SHP77 (cell line): ENCODE measurements at regions not wholly inside any gene's neighbourhood (a gene's known extent, or its start where the extent isn't known, plus 50 kb on each side); places are given as distances from the start of the nearest gene placed in this dataset.
A peak's percentile ranks its signal among the peaks of the same experiment; 100 is the strongest.
"Not testable (repeated sequence)": the region's sequence is repeated elsewhere in the genome, so short reads cannot be mapped to it uniquely, and the experiment has no call there.

ENCODE experiments used
- DNase-seq, 2 experiments: peaks; one replicate each; lab custom pipeline; 2025; lab: John Stamatoyannopoulos, UW

DNA sequence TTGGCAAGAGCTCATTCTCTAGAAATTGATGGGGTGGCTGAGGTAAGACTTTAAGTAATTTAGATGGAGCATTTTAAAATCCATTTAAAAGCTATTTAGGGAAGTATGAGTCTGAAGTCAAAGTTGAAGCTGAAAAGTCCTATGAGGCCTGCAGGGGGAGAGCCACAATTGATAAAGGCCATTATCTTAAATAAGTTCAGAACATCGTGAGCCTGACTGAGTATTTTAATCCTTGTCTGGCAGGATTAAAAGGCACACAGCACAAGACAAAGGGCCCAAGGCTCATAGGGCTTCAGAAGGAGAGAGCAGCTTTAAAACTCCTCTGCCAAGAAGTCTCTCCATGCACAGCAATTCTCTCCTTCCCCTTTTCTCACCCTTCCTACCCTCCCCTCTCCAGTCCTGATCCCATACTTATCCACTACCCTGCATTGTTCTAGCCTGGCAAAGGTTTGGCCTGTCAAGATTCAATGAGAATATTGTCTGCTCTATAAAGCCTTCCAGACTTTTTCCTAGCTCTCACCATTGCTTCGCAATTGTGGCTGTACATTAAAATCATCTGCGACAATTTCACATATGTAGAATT is 1312.9 kb downstream of the FAM181B start:
- no peak for DNase-seq

- DNase-seq = no peak
Measured at GRCh38 chr11:81397316-81397715, 1336.3 kb downstream of the FAM181B start.

DNA sequence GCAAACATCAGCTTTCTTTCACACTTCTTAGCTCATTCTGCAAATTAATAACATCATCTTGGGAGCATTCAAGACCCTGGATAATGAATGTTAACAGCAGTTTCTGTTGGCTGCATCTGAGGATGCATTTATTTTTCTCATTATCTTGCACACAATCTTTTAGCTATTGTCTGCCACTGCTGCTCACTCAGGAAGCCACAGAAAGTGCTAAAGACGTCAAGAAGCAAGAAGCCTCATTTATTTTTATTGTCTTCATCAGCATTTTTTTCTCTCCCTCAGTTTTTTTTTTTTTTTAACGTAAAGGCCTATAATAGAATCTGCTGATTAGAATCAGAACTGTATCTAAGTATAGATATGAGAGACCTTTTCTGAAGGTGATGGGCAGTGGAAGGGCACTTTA is 1339.4 kb downstream of the FAM181B start:
- no peak for DNase-seq

DNA sequence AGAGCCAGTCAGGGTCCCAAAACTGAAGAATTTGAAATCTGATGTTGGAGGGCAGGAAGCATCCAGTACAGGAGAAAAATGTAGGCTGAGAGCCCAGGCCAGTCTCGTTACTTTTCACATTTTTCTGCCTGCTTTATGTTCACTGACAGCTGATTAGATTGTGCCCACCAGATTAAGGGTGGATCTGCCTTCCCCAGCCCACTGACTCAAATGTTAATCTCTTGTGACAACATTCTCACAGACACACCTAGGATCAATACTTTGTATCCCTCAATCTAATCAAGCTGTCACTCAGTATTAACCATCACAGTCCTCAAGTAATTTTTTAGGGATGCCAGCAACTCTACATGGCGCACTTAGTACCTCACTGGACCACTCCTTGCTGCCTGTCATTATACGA is 1345.3 kb downstream of the FAM181B start:
- DNase-seq = no peak

GRCh38 chr11:81380395-81380794 is 1353.3 kb downstream of the FAM181B start:
- DNase-seq = peak in 1 of 2 experiments; percentile 1

DNA sequence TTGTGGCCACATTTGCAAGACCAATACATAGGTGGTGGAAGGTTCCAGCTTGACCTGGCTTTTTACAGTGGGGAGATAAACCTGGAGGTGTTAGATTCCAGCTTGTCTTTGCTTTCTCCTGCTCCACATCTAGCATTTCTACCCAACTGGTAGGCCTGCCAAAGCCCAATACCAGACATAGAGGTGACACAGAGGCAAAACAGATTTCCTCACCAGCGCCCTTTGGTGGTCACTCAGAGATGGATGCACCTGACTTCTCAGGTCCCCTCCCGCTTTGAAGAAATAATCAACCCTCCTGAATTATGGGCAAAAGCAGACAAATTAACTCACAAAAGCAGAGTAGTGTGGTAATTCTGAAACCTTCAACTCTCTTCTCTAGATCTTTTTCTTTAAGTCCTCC is 1356.2 kb downstream of the FAM181B start:
- DNase-seq = no peak

GRCh38 chr11:81373986-81374385 is 1359.7 kb downstream of the FAM181B start:
- DNase-seq = no peak

GRCh38 chr11:81368192-81368591 is 1365.5 kb downstream of the FAM181B start:
- no peak for DNase-seq

DNA sequence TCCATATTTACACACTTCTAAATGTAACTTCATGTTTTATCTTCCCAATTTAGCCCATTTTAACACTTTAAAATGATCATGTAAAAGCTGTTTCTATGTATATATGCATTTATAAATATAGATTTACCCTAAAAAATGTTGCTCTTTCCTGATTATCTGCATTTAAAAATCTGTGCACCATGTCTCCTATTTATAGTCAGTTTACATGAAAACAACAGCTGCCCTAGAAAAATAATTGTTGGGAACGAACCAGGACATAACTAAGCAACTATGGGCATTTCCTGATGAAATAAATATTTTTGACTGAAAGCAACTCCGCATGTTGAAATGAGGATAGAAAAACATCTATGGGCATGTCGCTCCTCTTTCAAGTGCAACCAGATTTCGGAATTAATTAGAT is 1368.2 kb downstream of the FAM181B start:
- no peak for DNase-seq

- DNase-seq = no peak
Measured at GRCh38 chr11:81359476-81359875, 1374.2 kb downstream of the FAM181B start.

GRCh38 chr11:81345609-81346008 is 1388.1 kb downstream of the FAM181B start:
- DNase-seq = no peak

- no peak for DNase-seq
Measured at GRCh38 chr11:81342966-81343365, 1390.7 kb downstream of the FAM181B start.

GRCh38 chr11:81340225-81340624 is 1393.4 kb downstream of the FAM181B start:
- no peak for DNase-seq

DNA sequence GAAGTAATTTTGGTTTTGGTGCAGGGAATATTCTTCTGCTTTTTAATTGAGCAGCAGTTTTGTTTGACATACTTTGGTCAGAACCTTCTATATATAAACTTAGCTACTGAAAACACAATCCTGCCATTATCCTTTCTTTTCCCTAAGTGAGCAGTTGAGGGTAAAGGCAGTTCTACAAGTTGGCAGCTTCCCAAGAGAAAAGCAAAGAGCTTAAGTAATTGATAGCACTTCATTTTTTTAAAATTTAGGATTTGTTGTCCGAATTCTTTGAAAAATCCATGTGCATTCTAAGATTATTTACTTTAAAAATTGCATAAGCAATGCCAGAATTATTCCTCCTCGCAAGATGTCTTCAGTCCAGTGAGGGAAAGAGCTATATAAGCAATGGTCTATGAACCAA is 1394.1 kb downstream of the FAM181B start:
- no peak for DNase-seq

GRCh38 chr11:81337756-81338155 is 1395.9 kb downstream of the FAM181B start:
- DNase-seq = no peak

DNA sequence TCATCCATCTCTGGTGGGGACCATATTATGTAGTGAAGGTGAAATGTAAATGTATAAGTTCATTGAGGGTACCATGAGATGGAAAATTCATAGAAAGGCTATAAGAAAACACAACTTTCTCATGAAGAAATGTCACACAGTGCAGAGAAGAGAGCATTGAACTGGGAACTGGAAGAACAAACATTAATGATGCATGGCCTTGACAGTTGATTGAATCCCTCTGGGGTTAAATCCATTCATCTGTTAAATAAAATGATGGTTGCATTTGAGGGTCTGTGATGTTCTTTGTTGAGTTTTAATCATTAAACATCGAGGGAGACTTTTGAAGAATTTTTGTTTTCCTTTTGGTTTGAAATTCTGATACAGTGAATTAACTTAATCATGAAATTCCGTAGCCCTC is 1401.4 kb downstream of the FAM181B start:
- no peak for DNase-seq

DNA sequence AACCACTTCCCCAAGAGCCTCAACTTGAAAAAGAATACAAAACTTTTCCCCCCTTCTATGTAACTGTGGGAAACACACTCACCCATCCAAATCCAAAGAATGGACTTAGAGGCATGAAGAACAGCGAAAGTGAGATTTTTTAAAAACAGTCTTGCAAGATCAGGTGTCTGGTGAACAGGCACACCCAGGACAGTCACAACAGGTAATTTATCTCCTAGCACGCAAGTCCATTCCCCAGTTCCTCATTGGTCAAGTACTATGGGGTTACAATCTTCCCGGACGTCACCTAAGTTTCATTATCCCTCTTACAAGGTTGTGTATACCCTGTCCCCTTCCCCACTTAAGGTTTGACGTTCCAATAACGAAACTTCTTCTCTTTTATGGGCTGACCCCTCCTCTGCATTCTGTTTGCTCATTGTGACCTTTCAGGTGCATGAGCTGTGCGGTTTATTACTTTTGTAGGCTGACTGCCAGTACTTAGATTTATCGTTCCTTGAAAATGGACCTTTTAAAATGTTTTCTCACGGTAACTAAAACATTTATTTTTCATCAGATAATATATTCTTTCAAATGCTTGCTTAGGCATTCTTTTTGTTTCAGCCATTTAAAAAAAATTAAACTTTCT is 1401.9 kb downstream of the FAM181B start:
- no peak for DNase-seq

- no peak for DNase-seq
Measured at GRCh38 chr11:81331088-81331487, 1402.6 kb downstream of the FAM181B start.

- no peak for DNase-seq
Measured at GRCh38 chr11:81303038-81303664, 1430.5 kb downstream of the FAM181B start.

GRCh38 chr11:81301166-81301830 is 1432.4 kb downstream of the FAM181B start:
- no peak for DNase-seq

GRCh38 chr11:81286959-81287358 is 1446.7 kb downstream of the FAM181B start:
- no peak for DNase-seq

- DNase-seq = no peak
Measured at GRCh38 chr11:81286550-81286949, 1447.1 kb downstream of the FAM181B start.

DNA sequence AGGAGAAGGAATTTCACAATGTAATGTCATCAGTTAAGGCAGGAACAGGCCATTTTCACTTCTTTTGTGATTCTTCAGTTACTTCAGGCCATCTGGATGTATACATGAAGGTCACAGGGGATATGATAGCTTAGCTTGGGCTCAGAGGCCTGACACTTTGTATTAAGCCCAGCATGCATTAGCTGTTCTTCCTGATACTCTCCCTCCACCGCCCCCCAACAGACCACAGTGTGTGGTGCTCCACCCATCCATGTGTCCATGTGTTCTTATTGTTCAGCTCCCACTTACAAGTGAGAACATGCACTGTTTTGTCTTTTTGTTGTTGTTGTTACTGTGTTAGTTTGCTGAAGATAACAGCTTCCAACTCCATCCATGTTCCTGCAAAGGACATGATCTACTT is 1453.4 kb downstream of the FAM181B start:
- DNase-seq = not testable (repeated sequence)
